ENCODE measurements at regions not wholly inside any gene's neighbourhood (a gene's known extent, or its start where the extent isn't known, plus 50 kb on each side); places are given as distances from the start of the nearest gene placed in this dataset.
"Not testable (repeated sequence)": the region's sequence is repeated elsewhere in the genome, so short reads cannot be mapped to it uniquely, and the experiment has no call there.

DNA sequence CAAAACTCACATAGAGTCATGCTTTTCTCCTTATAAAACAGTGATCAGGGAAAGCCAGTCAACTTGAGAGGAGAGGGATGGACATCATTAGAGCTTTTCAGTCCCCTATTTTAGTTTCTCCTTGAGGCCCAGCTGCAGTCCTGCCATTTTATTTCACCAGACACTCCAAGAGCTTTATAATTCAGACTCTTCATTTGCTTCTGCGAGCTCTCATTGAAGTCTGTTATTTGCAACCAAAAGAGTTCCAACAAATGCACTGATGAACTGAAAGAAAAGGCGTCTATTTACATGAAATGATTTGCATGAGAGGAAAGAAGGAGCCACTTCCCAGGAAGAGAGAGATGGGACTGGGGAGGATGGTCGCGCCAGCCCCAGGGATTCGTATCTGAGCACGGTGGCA, 86.8 kb downstream of the NDUFA12 start:
- no peak overlapping the region for H3K4me2 ChIP-seq (ENCODE audit: low read length)
- H3K4me1 ChIP-seq (ENCODE audit: control insufficient read depth, insufficient read depth, low read length), result no peaks in the 10 kb centered on the region
- H3K4me3 ChIP-seq (ENCODE audit: low read length), result no peak overlapping the region
- no peaks in the 10 kb centered on the region for H3K27me3 ChIP-seq (ENCODE audit: control insufficient read depth, insufficient read depth, low read length)
- H3K9me3 ChIP-seq (replicated peaks; ENCODE audit: low read length), result no peaks in the 10 kb centered on the region
- H3K36me3 ChIP-seq (ENCODE audit: insufficient read depth, low read length), result no peaks in the 10 kb centered on the region
- no peak overlapping the region for H3K9ac ChIP-seq (ENCODE audit: low read depth, low read length)

DNA sequence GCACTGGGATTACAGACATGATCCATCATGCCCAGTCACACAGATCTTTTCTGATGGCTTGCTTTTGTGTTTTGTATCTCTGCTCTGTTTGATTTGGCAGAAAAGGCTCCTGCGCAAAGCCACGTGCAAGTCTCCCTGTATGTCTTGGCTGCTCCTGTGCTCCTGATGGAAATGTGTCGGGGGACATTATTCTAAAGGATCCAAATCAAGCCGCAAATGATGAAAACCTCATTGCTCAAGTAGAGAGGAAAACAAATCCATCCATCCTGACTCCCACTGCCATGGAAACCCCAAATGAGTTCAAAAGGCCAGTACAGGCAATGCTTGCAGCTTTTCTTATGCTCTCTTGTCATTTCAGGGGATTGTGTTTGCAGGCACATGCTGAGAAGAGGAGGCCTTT, 93.8 kb downstream of the NDUFA12 start:
- Histone ChIP-seq H3K36me3 (ENCODE audit: insufficient read depth, low read length) (no peaks in the 10 kb centered on the region), H3K4me2 (ENCODE audit: low read length) (no peak overlapping the region), H3K27me3 (ENCODE audit: control insufficient read depth, insufficient read depth, low read length) (no peaks in the 10 kb centered on the region), H3K9me3 (replicated peaks; ENCODE audit: low read length) (no peaks in the 10 kb centered on the region), H3K4me3 (ENCODE audit: low read length) (no peak overlapping the region), H3K9ac (ENCODE audit: low read depth, low read length) (no peak overlapping the region), H3K4me1 (ENCODE audit: control insufficient read depth, insufficient read depth, low read length) (no peaks in the 10 kb centered on the region)

GRCh38 chr12:94905749-94906148, 97.7 kb downstream of the NDUFA12 start:
- not testable (repeated sequence) for H3K4me3 ChIP-seq (ENCODE audit: low read length); H3K4me2 ChIP-seq (ENCODE audit: low read length); H3K9me3 ChIP-seq (replicated peaks; ENCODE audit: low read length); H3K4me1 ChIP-seq (ENCODE audit: control insufficient read depth, insufficient read depth, low read length); H3K9ac ChIP-seq (ENCODE audit: low read depth, low read length); H3K36me3 ChIP-seq (ENCODE audit: insufficient read depth, low read length); H3K27me3 ChIP-seq (ENCODE audit: control insufficient read depth, insufficient read depth, low read length)

- no peaks in the 10 kb centered on the region for H3K9me3 ChIP-seq (replicated peaks; ENCODE audit: low read length)
- no peak overlapping the region for H3K4me3 ChIP-seq (ENCODE audit: low read length)
- H3K4me1 ChIP-seq (ENCODE audit: control insufficient read depth, insufficient read depth, low read length), result no peaks in the 10 kb centered on the region
Observed at GRCh38 chr12:94900496-94900895, 103.0 kb downstream of the NDUFA12 start.

DNA sequence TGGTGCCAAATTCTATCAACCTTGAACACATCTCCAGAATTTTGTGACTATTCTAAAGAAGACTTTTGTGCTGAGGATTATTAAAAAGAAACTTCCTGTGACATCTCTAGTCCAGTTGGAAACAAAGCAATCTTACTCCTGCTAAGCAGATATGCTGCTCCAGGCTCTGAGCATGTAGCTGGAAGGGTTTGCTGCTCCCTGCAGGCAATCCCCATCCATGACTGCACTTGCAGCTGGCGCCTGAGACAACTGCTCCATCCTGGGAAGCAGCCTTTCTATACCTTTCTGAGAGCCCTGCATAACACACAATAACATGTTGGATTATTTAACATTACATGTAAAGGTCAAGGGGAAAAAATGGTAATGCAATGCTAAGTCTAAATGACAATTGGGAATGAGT, 105.1 kb downstream of the NDUFA12 start:
- Histone ChIP-seq H3K36me3 (ENCODE audit: insufficient read depth, low read length) (no peaks in the 10 kb centered on the region), H3K4me3 (ENCODE audit: low read length) (no peak overlapping the region), H3K9me3 (replicated peaks; ENCODE audit: low read length) (no peaks in the 10 kb centered on the region), H3K27me3 (ENCODE audit: control insufficient read depth, insufficient read depth, low read length) (peaks cover 4% of the 10 kb centered on the region), H3K9ac (ENCODE audit: low read depth, low read length) (no peak overlapping the region), H3K4me2 (ENCODE audit: low read length) (no peak overlapping the region), H3K4me1 (ENCODE audit: control insufficient read depth, insufficient read depth, low read length) (no peaks in the 10 kb centered on the region)

More at GRCh38 chr12:94900496-94900895, 103.0 kb downstream of the NDUFA12 start:
- Histone ChIP-seq H3K4me2 (ENCODE audit: low read length) (no peak overlapping the region), H3K36me3 (ENCODE audit: insufficient read depth, low read length) (no peaks in the 10 kb centered on the region), H3K9ac (ENCODE audit: low read depth, low read length) (no peak overlapping the region), H3K27me3 (ENCODE audit: control insufficient read depth, insufficient read depth, low read length) (peaks cover 4% of the 10 kb centered on the region)

- Histone ChIP-seq H3K27me3 (ENCODE audit: control insufficient read depth, insufficient read depth, low read length) (peaks cover 4% of the 10 kb centered on the region), H3K4me3 (ENCODE audit: low read length) (no peak overlapping the region), H3K9me3 (replicated peaks; ENCODE audit: low read length) (no peaks in the 10 kb centered on the region), H3K36me3 (ENCODE audit: insufficient read depth, low read length) (no peaks in the 10 kb centered on the region), H3K9ac (ENCODE audit: low read depth, low read length) (no peak overlapping the region), H3K4me1 (ENCODE audit: control insufficient read depth, insufficient read depth, low read length) (no peaks in the 10 kb centered on the region), H3K4me2 (ENCODE audit: low read length) (no peak overlapping the region)
Observed at GRCh38 chr12:94892544-94893267, 110.8 kb downstream of the NDUFA12 start.

DNA sequence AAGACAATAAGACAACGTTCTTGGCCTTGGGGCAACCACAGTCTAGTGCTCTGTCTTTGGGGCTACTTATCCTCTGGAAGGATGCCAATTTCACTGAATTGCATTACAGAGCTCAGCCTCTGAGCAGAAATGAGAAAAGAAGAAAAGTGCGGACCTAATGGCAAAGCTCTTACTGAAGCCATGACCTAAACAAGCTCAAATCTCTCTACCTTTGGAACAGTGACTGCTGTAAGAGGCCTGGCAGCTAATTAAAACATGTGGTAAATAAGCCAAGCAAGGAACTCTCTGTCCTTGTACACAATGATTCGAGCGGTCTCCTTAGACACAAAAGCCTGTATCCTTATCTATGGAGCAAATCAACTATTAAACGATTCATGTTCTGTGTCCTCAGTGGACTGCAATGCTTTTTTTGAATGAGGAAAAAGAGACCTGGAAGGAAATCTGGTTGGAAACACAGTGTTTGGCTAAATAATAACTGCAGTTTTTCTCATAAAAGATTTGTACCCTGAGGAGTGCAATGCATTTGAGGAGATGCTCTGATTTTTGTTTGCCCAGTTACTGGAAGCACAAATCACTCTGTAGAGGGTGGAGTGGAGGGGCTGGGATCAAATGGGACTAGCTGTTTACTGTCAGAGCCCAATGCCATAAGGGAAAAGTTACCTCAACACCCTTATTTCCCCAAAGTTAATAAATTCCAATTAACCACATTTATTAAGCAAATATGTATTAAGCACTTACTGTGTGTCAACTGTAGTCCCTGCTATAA, 113.9 kb downstream of the NDUFA12 start:
- Histone ChIP-seq H3K36me3 (ENCODE audit: insufficient read depth, low read length) (no peaks in the 10 kb centered on the region), H3K4me3 (ENCODE audit: low read length) (no peak overlapping the region), H3K27me3 (ENCODE audit: control insufficient read depth, insufficient read depth, low read length) (peaks cover 12% of the 10 kb centered on the region), H3K9me3 (replicated peaks; ENCODE audit: low read length) (no peaks in the 10 kb centered on the region), H3K4me1 (ENCODE audit: control insufficient read depth, insufficient read depth, low read length) (no peaks in the 10 kb centered on the region), H3K9ac (ENCODE audit: low read depth, low read length) (no peak overlapping the region), H3K4me2 (ENCODE audit: low read length) (no peak overlapping the region)

- no peaks in the 10 kb centered on the region for H3K36me3 ChIP-seq (ENCODE audit: insufficient read depth, low read length)
- H3K27me3 ChIP-seq (ENCODE audit: control insufficient read depth, insufficient read depth, low read length), result peaks cover 23% of the 10 kb centered on the region
- H3K4me1 ChIP-seq (ENCODE audit: control insufficient read depth, insufficient read depth, low read length), result no peaks in the 10 kb centered on the region
- H3K4me3 ChIP-seq (ENCODE audit: low read length), result no peak overlapping the region
- no peak overlapping the region for H3K4me2 ChIP-seq (ENCODE audit: low read length)
- no peaks in the 10 kb centered on the region for H3K9me3 ChIP-seq (replicated peaks; ENCODE audit: low read length)
- H3K9ac ChIP-seq (ENCODE audit: low read depth, low read length), result no peak overlapping the region
Observed at GRCh38 chr12:94879542-94879941, 124.0 kb downstream of the NDUFA12 start.

DNA sequence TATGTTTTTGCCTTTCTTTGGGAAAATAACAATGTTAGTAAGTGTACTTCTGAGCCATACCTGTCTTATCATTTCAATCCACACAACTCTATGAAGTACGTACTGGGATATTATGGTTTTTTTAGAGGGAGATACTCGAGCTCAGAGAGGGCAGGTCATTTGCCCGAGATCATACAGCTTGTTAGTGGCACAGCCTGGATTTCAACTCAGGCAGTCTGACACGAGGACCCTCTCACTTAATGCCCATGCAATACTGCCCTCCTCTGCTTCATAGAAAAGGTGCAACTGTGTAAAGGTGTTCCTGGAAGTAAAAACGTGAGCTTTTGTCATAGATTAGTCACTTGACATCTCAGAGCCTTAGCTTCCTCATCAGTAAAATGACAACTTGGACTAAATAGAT, 128.0 kb downstream of the NDUFA12 start:
- Histone ChIP-seq H3K9ac (ENCODE audit: low read depth, low read length) (no peak overlapping the region), H3K4me1 (ENCODE audit: control insufficient read depth, insufficient read depth, low read length) (peaks cover 3% of the 10 kb centered on the region), H3K9me3 (replicated peaks; ENCODE audit: low read length) (no peaks in the 10 kb centered on the region), H3K4me2 (ENCODE audit: low read length) (no peak overlapping the region), H3K27me3 (ENCODE audit: control insufficient read depth, insufficient read depth, low read length) (peaks cover 59% of the 10 kb centered on the region), H3K4me3 (ENCODE audit: low read length) (no peak overlapping the region), H3K36me3 (ENCODE audit: insufficient read depth, low read length) (no peaks in the 10 kb centered on the region)

DNA sequence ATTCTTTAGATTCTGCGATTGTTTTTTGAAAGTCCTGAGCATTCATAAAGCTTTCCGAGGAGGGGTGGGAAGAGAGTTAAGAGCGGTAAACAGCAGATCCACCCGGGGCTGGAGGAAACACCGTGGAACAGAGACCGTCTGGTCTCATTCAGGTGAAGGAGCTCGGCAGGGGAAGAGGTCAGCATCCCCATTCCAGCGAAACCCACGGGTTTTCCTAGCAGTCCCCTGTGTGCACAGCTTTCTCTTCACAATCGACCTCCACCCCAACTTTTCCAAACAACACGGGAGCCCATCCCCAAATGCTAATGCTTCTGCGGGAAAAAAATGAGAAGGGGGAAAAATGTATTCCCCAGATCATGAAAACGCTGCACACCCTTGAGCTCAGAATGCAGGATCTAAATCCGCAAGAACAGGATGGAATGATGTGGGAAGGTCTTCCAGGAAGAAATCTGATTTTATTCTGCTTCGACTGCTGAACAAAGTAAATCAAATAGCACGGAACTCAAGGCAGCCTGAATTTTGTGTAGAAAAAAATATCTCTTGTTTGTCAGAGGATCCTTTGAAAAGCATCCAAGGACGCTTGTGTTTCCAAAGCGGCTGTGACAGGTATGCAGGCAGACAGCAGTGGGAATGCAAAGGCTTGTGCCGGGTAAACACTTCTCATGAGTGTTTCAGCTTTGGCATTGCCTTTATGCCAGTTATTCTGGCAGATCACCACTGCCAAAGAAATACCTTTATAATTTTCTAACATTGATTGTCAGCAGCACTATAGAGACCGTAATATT, 128.8 kb downstream of the NDUFA12 start:
- peaks cover 59% of the 10 kb centered on the region for H3K27me3 ChIP-seq (ENCODE audit: control insufficient read depth, insufficient read depth, low read length)
- no peak overlapping the region for H3K9ac ChIP-seq (ENCODE audit: low read depth, low read length)
- no peak overlapping the region for H3K4me3 ChIP-seq (ENCODE audit: low read length)

DNA sequence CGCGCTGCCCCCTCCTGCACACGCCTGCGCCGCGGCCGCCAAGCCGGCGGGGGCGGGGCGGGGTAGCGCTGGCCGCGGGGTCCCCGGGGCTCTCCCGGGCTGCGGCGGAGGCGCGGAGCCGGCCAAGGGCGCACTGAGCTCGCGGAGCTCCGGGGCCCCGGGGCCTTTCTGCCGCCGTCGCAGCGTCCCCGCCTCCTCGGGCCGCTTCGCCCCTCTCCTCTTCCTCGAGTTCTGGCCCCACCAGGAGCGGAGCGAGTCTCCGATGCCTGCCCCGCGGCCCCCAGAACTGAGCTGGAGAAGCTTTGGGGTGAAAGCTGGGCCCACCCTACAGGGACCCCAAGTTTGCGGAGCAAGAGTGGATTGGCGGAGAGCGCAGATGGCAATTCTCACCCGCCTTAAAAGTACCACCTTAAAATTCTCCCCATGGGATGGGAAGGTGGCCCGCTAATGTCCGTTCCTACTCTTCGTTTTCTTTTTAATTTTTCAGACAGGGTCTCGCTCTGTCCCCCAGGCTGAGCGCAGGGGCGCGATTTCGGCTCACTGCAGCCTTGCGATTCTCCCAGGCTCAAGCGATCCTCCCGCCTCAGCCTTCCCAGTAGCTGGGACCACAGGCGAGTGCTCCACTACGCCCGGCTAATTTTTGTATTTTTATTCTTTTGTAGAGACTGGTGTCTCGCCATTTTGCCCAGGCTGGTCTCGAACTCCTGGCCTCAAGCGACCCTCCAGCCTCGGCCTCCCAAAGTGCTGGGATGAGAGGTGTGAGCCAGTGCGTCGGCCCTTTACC, 129.6 kb downstream of the NDUFA12 start:
- Histone ChIP-seq H3K27me3 (ENCODE audit: control insufficient read depth, insufficient read depth, low read length) (peaks cover 59% of the 10 kb centered on the region), H3K4me1 (ENCODE audit: control insufficient read depth, insufficient read depth, low read length) (peaks cover 3% of the 10 kb centered on the region), H3K4me2 (ENCODE audit: low read length) (peak overlapping the region; percentile 80), H3K4me3 (ENCODE audit: low read length) (peak overlapping the region; percentile 61), H3K36me3 (ENCODE audit: insufficient read depth, low read length) (no peaks in the 10 kb centered on the region), H3K9me3 (replicated peaks; ENCODE audit: low read length) (no peaks in the 10 kb centered on the region), H3K9ac (ENCODE audit: low read depth, low read length) (peak overlapping the region; percentile 16)

More for the DNA sequence above, 128.8 kb downstream of the NDUFA12 start:
- Histone ChIP-seq H3K4me1 (ENCODE audit: control insufficient read depth, insufficient read depth, low read length) (peaks cover 3% of the 10 kb centered on the region), H3K9me3 (replicated peaks; ENCODE audit: low read length) (no peaks in the 10 kb centered on the region), H3K36me3 (ENCODE audit: insufficient read depth, low read length) (no peaks in the 10 kb centered on the region), H3K4me2 (ENCODE audit: low read length) (peak overlapping the region; percentile 80)
